HepG2 (cell line): ENCODE measurements at regions not wholly inside any gene's neighbourhood (a gene's known extent, or its start where the extent isn't known, plus 50 kb on each side); places are given as distances from the start of the nearest gene placed in this dataset.
A peak's percentile ranks its signal among the peaks of the same experiment; 100 is the strongest.

Experiments used
- GATAD1 ChIP-seq: IDR thresholded peaks from 2 replicates; pipeline ENCODE4 v1.6.1; 2016; ENCODE audit warnings: missing genetic modification reagents, missing compliant biosample characterization
- GFI1 ChIP-seq: sonication (generic); formaldehyde crosslinking; IDR thresholded peaks from 2 replicates; pipeline ENCODE4 v1.5.0; 2020; ENCODE audit warnings: missing genetic modification reagents, mild to moderate bottlenecking, borderline replicate concordance
- KLF12 ChIP-seq: sonication (generic); formaldehyde crosslinking; IDR thresholded peaks from 2 replicates; pipeline ENCODE4 v1.4.0; 2020; ENCODE audit warnings: missing genetic modification reagents, borderline replicate concordance
- NR1H2 ChIP-seq: sonication (generic); formaldehyde crosslinking; IDR thresholded peaks from 2 replicates; pipeline ENCODE4 v1.8.1; 2022; ENCODE audit warnings: low read depth, missing genetic modification reagents, borderline replicate concordance
- PHF8 ChIP-seq: sonication (generic); formaldehyde crosslinking; IDR thresholded peaks from 2 replicates; pipeline ENCODE4 v1.5.0; 2020; ENCODE audit warnings: missing genetic modification reagents
- SCMH1 ChIP-seq: sonication (generic); formaldehyde crosslinking; IDR thresholded peaks from 2 replicates; pipeline ENCODE4 v1.9.0; 2021; ENCODE audit warnings: missing genetic modification reagents, mild to moderate bottlenecking, borderline replicate concordance
- ZBTB20 ChIP-seq: sonication (generic); formaldehyde crosslinking; IDR thresholded peaks from 2 replicates; pipeline ENCODE4 v1.8.1; 2023; ENCODE audit warnings: missing genetic modification reagents, low read depth, mild to moderate bottlenecking, borderline replicate concordance
- ZNF101 ChIP-seq: sonication (generic); formaldehyde crosslinking; IDR thresholded peaks from 2 replicates; pipeline ENCODE4 v1.4.0; 2020; ENCODE audit warnings: mild to moderate bottlenecking, low read depth, missing genetic modification reagents, borderline replicate concordance
- ZNF264 ChIP-seq: sonication (generic); formaldehyde crosslinking; IDR thresholded peaks from 2 replicates; pipeline ENCODE4 v1.4.0; 2020; ENCODE audit warnings: missing genetic modification reagents
- ZNF441 ChIP-seq: sonication (generic); formaldehyde crosslinking; IDR thresholded peaks from 2 replicates; pipeline ENCODE4 v1.7.0; 2021; ENCODE audit warnings: missing genetic modification reagents, borderline replicate concordance
- ZNF570 ChIP-seq: sonication (generic); formaldehyde crosslinking; IDR thresholded peaks from 2 replicates; pipeline ENCODE4 v1.4.0; 2020; ENCODE audit warnings: mild to moderate bottlenecking, missing genetic modification reagents, borderline replicate concordance
- ZNF761 ChIP-seq: sonication (generic); formaldehyde crosslinking; conservative IDR thresholded peaks from 2 replicates; pipeline ENCODE4 v1.4.0; 2020; ENCODE audit warnings: mild to moderate bottlenecking, missing genetic modification reagents
- ZNF773 ChIP-seq: sonication (generic); formaldehyde crosslinking; IDR thresholded peaks from 2 replicates; pipeline ENCODE4 v1.4.0; 2020; ENCODE audit warnings: missing genetic modification reagents, borderline replicate concordance
- ZNF891 ChIP-seq: sonication (generic); formaldehyde crosslinking; IDR thresholded peaks from 2 replicates; pipeline ENCODE4 v1.5.0; 2020; ENCODE audit warnings: mild to moderate bottlenecking, missing genetic modification reagents
- TF ChIP-seq, protein P1 (sequence below): sonication (generic); formaldehyde crosslinking; IDR thresholded peaks from 2 replicates; pipeline ENCODE4 v1.4.0; 2020; ENCODE audit warnings: missing genetic modification reagents, borderline replicate concordance
- TF ChIP-seq, protein P2 (sequence below): sonication (generic); formaldehyde crosslinking; IDR thresholded peaks from 2 replicates; pipeline ENCODE4 v1.4.0; 2020; ENCODE audit warnings: mild to moderate bottlenecking, missing genetic modification reagents
- TF ChIP-seq, protein P3 (sequence below): sonication (generic); formaldehyde crosslinking; IDR thresholded peaks from 2 replicates; pipeline ENCODE4 v1.5.0; 2020; ENCODE audit warnings: mild to moderate bottlenecking, missing genetic modification reagents, moderate library complexity
- TF ChIP-seq, protein P4 (sequence below): sonication (generic); formaldehyde crosslinking; IDR thresholded peaks from 2 replicates; pipeline ENCODE4 v1.8.0; 2022; ENCODE audit warnings: mild to moderate bottlenecking, missing genetic modification reagents, moderate library complexity
- TF ChIP-seq, protein P5 (sequence below): sonication (generic); formaldehyde crosslinking; IDR thresholded peaks from 2 replicates; pipeline ENCODE4 v1.5.1; 2020; ENCODE audit warnings: missing genetic modification reagents, mild to moderate bottlenecking, borderline replicate concordance
- TF ChIP-seq, protein P6 (sequence below): sonication (generic); formaldehyde crosslinking; IDR thresholded peaks from 2 replicates; pipeline ENCODE4 v1.8.0; 2022; ENCODE audit warnings: missing genetic modification reagents, mild to moderate bottlenecking, inconsistent platforms, borderline replicate concordance

DNA sequence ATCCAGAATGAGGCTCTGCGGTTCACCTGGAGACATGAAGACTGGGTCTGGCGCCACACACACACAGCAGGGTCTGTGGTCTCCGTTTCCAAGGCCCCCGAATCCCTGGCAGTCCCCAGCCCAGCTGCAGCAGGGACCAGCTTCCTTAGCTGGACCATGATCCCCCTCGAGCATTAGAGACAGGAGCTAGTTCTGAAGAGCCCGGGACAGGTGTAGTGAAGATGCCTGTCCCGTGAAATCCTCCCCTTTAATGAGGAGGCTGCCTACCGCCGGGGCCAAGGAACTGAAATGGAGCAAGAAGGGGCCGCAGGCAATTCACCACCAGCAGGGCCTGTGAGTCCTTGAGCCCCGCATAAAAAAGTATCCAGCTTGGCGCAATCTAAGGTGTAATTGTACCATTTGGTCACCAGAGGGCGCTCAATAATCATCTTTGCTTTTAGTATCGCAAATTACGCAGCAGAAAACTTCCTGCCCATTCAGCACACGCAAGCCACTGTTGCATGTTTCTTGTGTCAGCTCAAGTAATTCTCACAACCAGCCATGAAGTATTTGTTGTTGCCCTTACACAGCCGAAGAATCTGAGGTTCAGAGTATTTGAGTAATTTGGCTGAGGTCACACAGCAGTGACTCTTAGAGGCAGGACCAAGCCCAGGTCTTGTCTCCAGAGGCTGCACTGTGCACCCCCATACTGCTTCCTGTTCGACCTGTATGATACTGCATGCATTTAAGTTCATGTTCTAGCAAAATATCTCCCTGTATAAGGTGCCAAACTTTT is 54.3 kb upstream of the PPP2R5C start (continued):
- TF ChIP-seq, protein P1, sequence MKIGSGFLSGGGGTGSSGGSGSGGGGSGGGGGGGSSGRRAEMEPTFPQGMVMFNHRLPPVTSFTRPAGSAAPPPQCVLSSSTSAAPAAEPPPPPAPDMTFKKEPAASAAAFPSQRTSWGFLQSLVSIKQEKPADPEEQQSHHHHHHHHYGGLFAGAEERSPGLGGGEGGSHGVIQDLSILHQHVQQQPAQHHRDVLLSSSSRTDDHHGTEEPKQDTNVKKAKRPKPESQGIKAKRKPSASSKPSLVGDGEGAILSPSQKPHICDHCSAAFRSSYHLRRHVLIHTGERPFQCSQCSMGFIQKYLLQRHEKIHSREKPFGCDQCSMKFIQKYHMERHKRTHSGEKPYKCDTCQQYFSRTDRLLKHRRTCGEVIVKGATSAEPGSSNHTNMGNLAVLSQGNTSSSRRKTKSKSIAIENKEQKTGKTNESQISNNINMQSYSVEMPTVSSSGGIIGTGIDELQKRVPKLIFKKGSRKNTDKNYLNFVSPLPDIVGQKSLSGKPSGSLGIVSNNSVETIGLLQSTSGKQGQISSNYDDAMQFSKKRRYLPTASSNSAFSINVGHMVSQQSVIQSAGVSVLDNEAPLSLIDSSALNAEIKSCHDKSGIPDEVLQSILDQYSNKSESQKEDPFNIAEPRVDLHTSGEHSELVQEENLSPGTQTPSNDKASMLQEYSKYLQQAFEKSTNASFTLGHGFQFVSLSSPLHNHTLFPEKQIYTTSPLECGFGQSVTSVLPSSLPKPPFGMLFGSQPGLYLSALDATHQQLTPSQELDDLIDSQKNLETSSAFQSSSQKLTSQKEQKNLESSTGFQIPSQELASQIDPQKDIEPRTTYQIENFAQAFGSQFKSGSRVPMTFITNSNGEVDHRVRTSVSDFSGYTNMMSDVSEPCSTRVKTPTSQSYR (CRISPR knock-in tag), result no peak
- TF ChIP-seq, protein P2, sequence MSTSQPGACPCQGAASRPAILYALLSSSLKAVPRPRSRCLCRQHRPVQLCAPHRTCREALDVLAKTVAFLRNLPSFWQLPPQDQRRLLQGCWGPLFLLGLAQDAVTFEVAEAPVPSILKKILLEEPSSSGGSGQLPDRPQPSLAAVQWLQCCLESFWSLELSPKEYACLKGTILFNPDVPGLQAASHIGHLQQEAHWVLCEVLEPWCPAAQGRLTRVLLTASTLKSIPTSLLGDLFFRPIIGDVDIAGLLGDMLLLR (CRISPR knock-in tag), result no peak
- TF ChIP-seq, protein P3, sequence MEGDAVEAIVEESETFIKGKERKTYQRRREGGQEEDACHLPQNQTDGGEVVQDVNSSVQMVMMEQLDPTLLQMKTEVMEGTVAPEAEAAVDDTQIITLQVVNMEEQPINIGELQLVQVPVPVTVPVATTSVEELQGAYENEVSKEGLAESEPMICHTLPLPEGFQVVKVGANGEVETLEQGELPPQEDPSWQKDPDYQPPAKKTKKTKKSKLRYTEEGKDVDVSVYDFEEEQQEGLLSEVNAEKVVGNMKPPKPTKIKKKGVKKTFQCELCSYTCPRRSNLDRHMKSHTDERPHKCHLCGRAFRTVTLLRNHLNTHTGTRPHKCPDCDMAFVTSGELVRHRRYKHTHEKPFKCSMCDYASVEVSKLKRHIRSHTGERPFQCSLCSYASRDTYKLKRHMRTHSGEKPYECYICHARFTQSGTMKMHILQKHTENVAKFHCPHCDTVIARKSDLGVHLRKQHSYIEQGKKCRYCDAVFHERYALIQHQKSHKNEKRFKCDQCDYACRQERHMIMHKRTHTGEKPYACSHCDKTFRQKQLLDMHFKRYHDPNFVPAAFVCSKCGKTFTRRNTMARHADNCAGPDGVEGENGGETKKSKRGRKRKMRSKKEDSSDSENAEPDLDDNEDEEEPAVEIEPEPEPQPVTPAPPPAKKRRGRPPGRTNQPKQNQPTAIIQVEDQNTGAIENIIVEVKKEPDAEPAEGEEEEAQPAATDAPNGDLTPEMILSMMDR (CRISPR knock-in tag), result peak; percentile 89
- TF ChIP-seq KLF12 (no peak), ZNF761 (CRISPR knock-in tag) (no peak), NR1H2 (CRISPR knock-in tag) (no peak), SCMH1 (CRISPR knock-in tag) (no peak), PHF8 (CRISPR knock-in tag) (no peak; the same call in 1 of the 2 replicates), ZNF891 (CRISPR knock-in tag) (0 out of 2 replicates have a peak, but pooled peaks have one; percentile 6), ZBTB20 (no peak), ZNF101 (CRISPR knock-in tag) (no peak), ZNF773 (CRISPR knock-in tag) (no peak), ZNF441 (CRISPR knock-in tag) (no peak), ZNF264 (no peak), GFI1 (CRISPR knock-in tag) (0 out of 2 replicates have a peak, but pooled peaks have one; percentile 22), GATAD1 (CRISPR knock-in tag) (0 out of 2 replicates have a peak, but pooled peaks have one; percentile 23), ZNF570 (CRISPR knock-in tag) (no peak)
- TF ChIP-seq, protein P4, sequence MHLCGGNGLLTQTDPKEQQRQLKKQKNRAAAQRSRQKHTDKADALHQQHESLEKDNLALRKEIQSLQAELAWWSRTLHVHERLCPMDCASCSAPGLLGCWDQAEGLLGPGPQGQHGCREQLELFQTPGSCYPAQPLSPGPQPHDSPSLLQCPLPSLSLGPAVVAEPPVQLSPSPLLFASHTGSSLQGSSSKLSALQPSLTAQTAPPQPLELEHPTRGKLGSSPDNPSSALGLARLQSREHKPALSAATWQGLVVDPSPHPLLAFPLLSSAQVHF (CRISPR knock-in tag), result no peak
- TF ChIP-seq, protein P5, sequence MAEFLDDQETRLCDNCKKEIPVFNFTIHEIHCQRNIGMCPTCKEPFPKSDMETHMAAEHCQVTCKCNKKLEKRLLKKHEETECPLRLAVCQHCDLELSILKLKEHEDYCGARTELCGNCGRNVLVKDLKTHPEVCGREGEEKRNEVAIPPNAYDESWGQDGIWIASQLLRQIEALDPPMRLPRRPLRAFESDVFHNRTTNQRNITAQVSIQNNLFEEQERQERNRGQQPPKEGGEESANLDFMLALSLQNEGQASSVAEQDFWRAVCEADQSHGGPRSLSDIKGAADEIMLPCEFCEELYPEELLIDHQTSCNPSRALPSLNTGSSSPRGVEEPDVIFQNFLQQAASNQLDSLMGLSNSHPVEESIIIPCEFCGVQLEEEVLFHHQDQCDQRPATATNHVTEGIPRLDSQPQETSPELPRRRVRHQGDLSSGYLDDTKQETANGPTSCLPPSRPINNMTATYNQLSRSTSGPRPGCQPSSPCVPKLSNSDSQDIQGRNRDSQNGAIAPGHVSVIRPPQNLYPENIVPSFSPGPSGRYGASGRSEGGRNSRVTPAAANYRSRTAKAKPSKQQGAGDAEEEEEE (CRISPR knock-in tag), result no peak
- TF ChIP-seq, protein P6, sequence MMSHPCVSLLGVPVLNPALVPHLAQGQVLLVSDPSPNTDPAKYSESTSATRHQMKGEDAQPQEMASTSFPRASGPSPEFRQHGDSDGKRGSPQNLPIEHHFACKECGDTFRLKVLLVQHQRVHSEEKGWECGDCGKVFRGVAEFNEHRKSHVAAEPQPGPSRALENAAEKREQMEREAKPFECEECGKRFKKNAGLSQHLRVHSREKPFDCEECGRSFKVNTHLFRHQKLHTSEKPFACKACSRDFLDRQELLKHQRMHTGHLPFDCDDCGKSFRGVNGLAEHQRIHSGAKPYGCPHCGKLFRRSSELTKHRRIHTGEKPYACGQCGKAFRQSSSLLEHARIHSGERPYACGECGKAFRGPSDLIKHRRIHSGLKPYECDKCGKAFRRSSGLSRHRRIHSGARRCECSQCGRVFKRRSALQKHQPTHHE (CRISPR knock-in tag), result no peak
